HG03565 (cell line): ENCODE measurements at regions not wholly inside any gene's neighbourhood (a gene's known extent, or its start where the extent isn't known, plus 50 kb on each side); places are given as distances from the start of the nearest gene placed in this dataset.
"Not testable (repeated sequence)": the region's sequence is repeated elsewhere in the genome, so short reads cannot be mapped to it uniquely, and the experiment has no call there.

Source experiments
- ATAC-seq: cut with Tn5 transposase; IDR thresholded peaks from one replicate; pipeline ENCODE4 v1.9.1; 2021; ENCODE audit warnings: mild to moderate bottlenecking, moderate library complexity; ENCODE audit not compliant: unreplicated experiment

DNA sequence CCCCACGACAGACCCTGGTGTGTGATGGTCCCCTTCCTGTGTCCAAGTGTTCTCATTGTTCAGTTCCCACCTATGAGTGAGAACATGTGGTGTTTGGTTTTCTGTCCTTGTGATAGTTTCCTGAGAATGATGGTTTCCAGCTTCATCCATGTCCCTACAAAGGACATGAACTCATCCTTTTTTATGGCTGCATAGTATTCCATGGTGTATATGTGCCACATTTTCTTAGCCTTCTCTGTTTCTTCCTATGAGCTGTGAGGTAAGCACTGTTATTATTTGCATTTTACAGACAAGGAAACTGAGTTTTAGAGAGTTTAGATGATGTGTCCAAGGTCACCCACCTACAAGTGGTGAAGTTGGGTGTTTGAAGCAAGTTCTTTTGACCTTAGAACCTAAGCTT lies 51.1 kb upstream of the BNC1 start:
- not testable (repeated sequence) for ATAC-seq

DNA sequence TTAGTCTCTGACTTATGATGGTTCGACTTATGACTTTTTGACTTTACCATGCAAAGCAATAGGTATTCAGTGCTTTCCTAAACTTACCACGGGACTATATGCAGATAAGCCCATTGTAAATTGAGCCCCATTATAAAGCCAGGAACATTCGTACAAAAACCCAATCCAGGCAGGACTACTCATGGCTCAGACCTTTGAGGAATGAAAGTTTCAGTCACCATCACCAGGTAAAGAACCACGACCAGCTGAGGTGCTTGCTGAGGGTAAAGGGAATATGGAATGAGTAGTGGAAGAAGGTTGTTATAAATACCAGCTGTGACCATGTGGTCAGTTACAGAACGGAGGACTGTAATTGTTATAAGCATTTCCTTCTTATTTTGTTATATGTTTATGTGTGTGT lies 54.9 kb upstream of the BNC1 start:
- no peak for ATAC-seq

DNA sequence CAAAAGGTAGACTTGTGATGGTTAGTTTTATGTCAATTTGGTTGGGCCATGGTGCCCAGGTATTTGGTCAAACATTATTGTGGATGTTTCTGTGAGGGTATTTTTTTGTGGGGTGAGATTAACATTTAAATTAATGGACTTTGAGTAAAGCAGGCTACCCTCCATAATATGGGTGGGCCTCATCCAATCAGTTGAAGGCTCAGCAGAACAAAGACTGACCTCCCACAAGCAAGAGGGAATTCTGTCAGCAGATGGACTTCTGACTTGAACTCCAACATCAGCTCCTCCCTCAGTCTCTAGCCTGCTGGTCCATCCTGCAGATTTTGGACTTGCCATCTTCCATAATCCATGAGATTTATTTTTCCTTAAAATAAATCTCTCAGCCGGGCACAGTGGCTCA lies 55.6 kb upstream of the BNC1 start:
- no peak for ATAC-seq

DNA sequence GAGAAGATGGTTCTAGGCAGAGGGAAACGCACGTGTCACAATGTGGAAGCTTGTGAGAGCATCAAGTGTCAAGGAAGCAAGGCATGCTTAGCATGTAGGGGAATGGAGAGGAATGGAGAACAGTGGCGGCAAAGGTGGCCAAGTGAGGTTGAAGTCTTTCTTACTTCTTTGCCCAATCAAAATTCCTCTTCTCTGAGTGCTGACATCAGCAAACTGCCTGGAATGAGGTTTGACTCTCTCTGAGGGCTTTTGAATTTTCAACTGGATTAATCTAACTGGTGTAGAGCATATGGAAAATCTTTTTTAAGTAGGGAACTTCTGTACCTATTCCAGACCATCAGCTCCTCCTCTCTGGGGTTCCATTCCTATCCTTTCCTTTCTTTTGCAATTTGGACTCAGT lies 61.9 kb upstream of the BNC1 start:
- no peak for ATAC-seq

DNA sequence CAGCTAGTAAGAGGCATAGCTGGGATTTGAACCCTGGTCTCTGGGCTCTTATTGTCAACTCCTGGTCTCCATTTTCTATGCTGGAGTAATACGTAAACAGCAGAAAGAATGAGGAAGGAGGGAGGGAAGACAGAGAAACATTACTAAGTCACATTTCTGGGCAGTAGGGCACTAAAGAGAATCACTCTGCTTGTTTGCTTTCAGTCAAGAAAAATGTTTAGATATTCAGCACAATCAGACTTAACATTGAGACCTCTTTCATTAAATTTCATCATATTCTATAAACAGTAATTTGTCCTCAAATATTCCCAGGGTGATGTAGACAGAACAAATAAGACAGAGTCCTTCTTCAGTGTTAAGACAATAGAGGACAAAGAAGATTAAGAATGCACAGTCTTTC lies 67.7 kb upstream of the BNC1 start:
- ATAC-seq, result no peak

DNA sequence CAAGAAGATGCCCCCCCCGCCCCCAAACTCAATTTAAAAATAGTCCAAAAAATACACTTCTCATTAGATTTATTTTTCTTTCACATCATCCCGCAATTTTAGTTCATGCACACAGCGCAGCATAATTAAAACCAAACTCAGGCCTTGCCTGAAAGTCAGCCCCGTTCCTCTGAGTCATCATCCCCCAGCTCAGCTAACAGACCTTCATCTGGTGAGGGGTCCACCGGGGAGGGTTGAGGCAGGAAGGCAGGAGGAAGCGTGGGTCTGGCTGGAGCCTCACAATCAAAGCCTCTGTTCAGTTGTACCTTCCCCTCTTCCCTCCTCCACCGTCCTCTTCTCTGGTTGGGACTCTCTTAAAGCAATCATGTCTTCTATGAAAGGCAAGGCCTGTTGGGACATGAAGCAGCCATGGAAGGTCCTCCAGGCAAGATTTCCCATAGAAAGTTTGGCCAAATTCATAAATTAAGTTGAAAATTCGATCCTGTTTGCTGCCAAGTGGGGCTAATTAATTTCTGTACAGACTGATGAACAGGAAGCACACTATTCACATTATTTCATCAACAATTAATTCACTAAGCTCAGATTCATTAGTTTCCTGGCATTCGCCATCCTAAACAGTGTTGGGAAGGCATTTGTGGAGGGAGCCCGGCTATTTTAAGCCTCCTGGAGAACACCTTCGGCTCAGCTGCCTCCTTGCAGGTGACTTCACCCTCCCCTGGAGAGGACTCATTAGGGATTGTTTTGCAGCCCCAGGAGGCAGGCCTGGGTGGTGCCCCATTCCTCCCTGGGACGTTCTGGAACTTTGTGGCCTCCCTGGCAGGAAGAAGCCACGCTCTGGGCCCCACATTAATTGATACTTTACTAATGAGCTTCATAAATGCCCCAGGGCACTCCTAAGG lies 72.3 kb upstream of the BNC1 start:
- ATAC-seq, result no peak

DNA sequence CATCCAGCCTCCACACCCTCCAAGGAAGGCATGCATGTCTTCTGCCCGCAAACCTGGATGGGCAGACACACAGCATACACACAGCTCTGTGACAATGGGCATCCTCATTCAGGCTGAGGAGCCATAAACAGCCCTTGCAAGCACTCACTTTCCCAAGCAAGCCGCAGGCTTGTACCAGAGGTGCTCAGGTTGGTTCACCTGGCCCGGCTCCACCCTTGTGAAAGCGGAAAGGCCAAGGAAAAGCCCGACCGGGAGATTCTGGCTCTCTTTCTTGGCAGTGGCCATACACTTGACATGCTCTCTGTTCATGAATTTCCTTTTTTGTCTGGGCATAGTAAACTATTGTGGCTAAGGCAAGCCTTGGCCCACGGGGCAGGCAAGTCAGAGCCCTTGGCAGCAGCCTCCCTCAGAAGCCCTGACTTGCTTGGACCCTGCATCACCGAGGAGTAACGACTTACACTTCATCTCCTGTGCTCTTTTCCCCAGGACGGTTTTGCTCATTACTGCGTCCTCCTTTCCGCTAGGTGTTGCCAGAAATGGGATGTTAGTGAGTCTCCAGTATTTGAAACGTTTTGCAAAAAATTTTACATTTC lies 74.6 kb upstream of the BNC1 start:
- ATAC-seq, result no peak

DNA sequence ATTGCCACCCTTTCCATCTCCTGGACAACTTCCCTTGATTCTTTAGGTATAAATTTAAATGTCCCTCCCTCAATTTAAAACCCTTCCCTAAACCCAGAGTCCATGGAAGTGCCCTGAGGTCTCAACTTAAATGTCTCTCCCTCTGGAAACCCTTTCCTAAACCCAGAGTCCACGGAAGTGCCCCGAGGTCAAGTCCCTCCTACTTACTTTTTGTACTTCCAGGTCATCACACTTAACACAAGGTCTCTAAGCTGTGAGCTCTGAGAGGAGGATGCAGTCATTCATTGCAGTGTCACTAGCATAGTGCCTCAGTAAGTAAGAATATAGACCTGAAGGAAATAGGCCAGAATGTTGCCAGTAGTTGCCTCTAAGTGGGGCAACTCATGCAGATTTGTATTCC lies 78.2 kb upstream of the BNC1 start:
- ATAC-seq, result no peak

DNA sequence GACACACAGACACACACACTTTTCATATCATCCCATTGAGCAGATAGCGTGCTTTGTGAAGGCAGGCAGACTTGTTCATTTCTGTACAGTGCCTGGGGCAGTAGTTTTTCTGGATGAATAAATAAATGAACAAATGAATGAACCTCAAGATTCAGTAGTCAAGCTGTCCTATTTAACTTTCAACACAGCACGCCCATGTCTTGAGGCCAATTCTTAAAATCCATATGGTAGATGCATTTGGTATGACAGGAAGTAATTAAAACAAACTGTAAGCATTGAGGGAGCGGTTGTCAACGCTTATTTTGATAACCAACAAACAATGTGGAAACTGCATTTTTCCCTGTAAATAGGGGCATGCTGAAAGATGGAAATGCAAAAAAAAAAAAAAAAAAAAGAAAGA lies 80.0 kb upstream of the BNC1 start:
- no peak for ATAC-seq

DNA sequence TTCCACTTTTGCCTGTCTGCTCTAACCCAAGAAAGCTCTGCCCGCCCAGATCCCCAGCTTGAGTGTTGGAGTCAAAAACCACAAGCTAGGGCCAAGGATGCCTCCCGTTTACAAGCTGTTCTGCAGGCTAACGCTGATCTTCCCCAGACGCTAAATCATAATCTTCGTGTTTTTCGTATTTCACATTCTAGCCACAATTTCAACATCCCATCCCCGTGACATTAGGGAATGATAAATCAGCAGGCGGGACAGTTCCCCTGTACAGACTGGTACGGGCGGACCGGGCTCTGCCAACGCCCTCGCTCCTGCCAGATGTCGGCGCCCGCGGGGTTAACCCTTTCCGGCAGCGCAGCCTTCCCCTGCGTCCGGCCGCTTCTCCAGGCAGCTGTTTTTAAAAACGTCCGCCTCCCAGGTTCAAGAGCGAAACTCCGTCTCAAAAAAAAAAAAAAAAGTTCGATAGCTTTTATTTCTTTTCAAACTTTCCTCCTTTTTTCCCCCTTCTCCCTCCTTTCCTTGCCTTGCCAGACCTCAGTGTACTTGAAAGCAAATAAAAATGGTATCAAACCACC lies 81.0 kb upstream of the BNC1 start:
- no peak for ATAC-seq

DNA sequence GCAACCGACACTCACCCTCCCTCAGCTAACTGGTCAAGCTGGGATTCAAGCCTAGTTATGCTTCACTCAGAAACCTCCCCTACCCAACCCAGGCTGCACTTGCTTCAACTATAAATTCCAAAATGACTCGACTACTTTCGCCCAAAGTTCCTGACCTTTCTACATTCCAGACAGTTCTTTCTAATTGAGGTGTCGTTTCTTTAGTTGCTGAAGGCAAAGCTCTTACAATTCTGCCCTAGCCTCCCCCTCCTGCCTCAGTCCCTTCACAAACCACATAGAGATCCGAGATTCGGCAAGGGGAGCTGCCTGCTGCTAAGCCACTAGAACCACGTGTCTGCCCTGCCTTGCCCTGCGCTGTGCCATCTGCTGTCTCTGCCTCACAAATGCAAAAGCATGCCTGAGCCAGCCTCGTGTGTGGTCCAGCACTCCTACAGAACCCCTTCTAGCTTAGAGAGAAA lies 74.7 kb upstream of the SH3GL3 start:
- ATAC-seq, result no peak

DNA sequence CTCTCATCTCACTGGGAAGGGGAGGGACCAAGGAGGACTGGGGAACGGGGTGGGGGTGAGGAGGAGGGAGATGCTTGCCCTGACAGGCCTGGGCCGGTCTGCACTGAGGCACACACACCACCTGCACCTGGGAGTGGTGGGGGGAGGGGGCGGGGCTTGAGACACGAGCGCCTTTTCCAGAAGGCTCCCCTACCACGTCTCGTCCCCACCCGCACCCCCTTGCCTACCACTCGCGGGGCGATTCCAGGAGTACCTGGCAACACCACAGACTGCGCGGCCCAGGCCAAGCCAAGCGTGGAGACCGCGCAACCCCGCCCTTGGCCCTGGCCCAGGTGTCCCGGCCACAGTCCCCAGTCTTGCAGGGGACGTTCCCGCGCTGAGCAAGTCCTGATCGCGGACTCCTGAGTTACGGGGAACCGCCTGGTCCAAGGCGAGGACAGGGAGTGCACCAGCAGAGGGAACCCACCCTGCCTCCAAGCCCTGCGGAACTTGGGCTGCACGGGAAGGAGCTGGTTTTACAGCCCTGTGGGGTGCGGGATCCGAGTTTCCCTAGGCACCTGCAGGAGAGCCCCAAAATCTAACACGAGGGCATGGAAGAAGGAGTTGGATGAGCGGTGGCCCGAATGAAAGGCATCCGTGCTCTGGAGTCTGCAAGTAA lies 68.1 kb upstream of the SH3GL3 start:
- ATAC-seq, result no peak

DNA sequence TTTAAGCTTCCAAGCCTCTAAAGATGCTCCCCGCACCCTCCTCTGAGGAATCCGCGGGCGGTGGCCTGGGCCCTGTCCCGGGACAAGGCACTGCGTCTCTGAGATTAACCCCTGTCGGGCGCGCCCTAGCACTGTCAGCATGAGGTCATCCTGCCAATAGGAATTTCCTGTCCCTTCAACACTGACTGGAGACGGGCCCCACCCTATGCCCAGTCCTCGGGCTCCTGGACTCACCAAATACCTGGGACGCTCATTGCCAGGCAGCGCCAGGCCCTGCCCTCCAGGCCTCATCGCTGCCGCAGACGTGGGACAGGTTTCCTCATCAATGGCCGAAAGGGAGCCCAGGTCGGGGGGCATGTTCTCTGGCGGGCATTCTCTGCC lies 67.6 kb upstream of the SH3GL3 start:
- ATAC-seq, result no peak

DNA sequence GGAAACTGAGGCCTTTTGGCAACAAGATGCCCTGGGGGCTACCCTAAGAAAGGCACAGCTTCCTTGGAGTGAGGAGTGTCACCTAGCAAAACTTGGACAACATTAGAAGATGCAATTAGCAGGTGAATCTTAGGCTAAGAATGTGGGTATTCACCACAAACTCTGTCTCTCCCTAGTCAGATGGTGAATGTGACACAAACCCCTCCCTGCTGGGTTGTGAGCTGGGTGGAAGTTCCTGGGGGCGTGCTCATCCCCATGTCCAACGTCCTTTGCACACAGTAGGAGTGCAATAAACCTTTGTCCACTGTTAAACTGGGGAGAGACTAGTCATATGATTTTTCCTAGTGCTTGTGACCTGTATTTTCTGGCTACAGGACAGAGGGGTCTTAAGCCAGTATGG lies 67.1 kb upstream of the SH3GL3 start:
- ATAC-seq, result no peak

DNA sequence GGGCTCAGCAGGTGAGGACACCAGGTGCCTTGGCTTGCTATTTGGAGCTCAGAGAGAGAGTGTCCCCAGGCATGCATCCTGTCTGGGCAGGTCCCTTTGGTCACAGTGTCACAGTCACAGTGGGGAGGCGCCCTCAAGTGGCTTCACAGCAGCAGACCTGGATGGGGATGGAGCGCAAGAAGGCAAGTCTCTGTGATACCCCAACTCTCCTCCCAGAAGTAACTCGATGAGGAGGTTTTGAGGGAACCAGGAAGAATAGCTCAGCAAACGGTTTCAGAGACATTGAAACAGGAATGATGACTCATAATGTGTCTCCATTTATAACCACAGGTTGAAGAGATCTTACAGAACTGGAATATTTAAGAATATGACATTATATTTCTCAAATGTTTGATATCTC lies 66.5 kb upstream of the SH3GL3 start:
- peak; percentile 83 for ATAC-seq

DNA sequence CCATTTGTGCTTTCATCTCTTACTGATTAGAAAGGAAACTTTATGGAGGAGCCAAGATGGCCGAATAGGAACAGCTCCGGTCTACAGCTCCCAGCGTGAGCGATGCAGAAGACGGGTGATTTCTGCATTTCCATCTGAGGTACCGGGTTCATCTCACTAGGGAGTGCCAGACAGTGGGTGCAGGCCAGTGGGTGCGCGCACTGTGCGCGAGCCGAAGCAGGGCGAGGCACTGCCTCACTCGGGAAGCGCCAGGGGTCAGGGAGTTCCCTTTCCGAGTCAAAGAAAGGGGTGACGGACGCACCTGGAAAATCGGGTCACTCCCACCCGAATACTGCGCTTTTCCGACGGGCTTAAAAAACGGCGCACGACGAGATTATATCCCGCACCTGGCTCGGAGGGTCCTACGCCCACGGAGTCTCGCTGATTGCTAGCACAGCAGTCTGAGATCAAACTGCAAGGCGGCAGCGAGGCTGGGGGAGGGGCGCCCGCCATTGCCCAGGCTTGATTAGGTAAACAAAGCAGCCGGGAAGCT lies 63.5 kb upstream of the SH3GL3 start:
- ATAC-seq, result not testable (repeated sequence)

DNA sequence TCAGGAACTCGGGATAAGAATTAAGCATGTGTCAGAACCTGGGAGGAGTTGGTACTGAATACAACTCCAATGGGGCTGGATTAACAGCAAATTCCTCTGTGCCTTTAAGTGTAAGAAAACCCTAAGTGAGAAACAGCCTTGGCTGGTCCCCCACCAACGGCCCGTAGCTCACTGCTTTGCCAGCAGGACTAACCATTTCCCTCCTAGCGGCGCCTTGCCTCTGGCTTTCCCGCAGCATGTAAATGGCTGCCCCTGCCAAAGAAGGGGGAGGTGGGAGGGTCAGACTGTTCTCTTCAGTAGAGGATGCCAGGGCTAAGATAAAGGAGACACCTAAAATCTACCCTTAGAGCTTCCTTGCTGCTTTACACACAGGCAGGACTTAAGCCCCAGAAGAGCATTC lies 51.0 kb upstream of the SH3GL3 start:
- no peak for ATAC-seq
